ENCODE measurements at regions not wholly inside any gene's neighbourhood (a gene's known extent, or its start where the extent isn't known, plus 50 kb on each side); places are given as distances from the start of the nearest gene placed in this dataset.

DNA sequence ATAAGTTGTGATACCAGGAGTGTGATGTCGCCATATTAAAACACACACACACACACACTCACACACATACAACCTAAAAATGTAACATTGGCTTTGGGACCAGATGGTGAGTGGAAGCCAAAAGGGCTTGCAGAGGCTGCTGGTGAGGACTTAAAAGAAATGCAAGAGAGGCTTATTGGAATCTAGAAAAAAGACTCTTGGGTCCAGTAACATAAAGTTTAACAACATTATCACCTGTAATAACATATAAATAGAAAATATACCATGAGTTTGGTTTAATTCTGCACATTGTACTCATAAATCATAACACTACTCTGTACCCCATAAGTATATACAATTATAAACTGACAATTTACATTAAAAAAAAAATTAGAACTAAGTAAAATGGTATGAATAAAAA is 74.4 kb upstream of the MYCN start:
- TF ChIP-seq TAF1 (IDR thresholded peaks at IDR 0.05; ENCODE audit: borderline replicate concordance, low read depth, low read length) (no peak), POLR2A (IDR thresholded peaks at IDR 0.05; ENCODE audit: low read depth, low read length) (no peak), POLR2AphosphoS5 (IDR thresholded peaks at IDR 0.05; ENCODE audit: low read depth, low read length) (no peak)
- FAIRE-seq (no peak), DNase-seq (ENCODE audit: insufficient read length) (no peak)

DNA sequence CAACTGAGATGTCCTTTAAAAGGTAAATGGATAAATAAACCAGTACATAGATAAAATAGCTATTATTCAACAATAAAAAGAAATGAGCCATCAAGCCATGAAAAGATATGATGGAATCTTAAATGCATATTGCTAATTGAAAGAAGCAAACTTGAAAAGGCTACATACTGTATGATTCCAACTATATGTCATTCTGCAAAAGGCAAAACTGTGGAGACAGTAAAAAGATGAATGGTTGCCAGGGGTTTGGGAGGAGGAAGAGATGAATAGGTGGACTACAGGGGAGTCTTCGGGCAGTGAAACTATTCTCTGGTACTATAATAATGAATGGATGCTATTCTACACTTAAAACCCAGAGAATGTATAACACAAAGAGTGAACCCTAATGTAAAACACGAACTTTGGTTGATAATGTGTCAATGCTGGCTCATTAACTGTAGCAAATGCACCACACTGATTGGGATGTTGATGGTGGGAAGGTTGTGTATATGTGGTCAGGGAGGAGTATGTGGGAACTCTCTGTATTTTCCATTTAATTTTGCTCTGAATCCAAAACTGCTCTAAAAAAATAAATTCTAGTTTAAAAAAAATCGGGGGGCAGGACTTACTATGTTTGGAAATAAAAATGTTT is 73.7 kb upstream of the MYCN start:
- DNase-seq (ENCODE audit: insufficient read length), result no peak
- no peak for FAIRE-seq
- no peak for TF ChIP-seq TAF1 (IDR thresholded peaks at IDR 0.05; ENCODE audit: borderline replicate concordance, low read depth, low read length)
- no peak for TF ChIP-seq POLR2A (IDR thresholded peaks at IDR 0.05; ENCODE audit: low read depth, low read length)
- no peak for TF ChIP-seq POLR2AphosphoS5 (IDR thresholded peaks at IDR 0.05; ENCODE audit: low read depth, low read length)

DNA sequence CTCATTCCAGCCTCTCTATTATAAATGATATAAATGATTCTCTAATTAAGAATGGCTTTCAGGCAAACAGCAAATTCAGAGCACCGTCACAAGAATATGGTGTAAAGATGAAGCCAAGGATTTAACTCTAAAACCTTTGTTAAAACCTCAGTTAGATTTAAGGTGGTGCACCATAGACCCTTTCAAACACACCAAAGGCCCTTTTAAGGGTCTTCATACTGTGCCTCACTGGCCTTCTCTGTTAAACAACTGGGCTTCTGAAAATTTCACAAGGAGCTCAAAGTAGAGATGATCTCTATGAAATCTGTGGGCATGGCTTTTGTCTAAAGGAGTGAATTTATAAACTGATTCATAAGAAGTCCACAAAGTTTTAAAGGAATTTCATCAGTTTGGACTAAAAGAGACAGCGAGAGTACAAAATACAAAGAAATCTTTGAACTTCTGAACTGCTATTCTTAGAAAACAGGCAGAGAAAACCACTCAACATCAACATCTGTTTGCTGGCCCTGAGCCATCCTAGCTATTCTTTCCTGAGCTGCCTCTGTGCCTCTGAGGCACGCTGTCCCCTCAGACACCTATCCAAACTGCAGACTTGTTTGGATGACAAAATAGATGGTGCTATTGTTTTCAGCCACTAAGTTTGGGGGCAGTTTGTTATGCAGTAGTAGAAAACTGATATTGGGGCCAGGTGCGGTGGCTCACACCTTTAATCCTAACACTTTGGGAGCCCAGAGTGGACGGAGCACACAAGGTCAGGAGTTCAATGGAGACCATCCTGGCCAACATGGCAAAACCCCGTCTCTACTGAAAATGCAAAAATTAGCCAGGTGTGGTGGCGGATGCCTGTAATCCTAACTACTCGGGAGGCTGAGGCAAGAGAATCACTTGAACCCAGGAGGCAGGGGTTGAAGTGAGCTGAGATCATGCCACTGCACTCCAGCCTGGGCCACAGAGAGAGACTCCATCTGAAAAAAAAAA is 72.9 kb upstream of the MYCN start:
- no peak for FAIRE-seq
- TF ChIP-seq TAF1 (IDR thresholded peaks at IDR 0.05; ENCODE audit: borderline replicate concordance, low read depth, low read length), result no peak
- TF ChIP-seq POLR2AphosphoS5 (IDR thresholded peaks at IDR 0.05; ENCODE audit: low read depth, low read length), result no peak
- no peak for TF ChIP-seq POLR2A (IDR thresholded peaks at IDR 0.05; ENCODE audit: low read depth, low read length)
- no peak for DNase-seq (ENCODE audit: insufficient read length)

DNA sequence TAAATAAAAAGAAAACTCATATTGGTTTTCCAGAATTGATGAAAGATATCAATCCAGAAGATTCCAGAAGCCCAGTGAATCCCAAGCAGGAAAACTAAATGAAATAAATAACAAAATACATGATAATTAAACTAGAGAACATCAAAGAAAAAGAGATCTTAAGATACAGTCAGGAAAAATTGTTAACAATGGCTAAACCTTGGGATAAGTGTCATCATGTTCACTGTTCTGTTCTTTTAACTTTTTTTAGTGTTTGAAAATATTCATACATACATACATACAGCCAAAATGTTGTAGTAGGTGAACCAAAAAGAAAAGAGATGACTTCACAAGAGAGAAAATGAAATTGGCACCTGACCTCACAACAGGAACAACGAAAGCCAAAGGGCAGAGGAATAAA is 72.2 kb upstream of the MYCN start:
- FAIRE-seq (no peak), DNase-seq (ENCODE audit: insufficient read length) (no peak)
- no peak for TF ChIP-seq POLR2A (IDR thresholded peaks at IDR 0.05; ENCODE audit: low read depth, low read length)
- no peak for TF ChIP-seq TAF1 (IDR thresholded peaks at IDR 0.05; ENCODE audit: borderline replicate concordance, low read depth, low read length)
- no peak for TF ChIP-seq POLR2AphosphoS5 (IDR thresholded peaks at IDR 0.05; ENCODE audit: low read depth, low read length)

DNA sequence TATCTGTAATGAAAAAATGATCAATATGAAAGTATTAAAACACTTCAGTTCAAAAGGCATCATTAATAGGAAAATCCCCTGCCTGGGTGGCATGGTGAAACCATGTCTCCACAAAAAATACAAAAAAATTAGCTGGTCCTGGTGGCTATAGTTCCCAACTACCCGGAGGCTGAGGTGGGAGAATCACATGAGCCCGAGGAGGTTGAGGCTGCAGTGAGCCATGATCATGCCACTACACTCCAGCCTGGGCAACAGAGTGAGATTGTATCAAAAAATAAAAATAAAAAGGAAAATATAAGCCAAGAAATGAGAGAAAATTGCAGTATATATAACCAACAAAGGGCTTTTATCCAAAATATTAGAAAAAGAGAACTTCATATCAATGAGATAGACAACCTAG is 71.6 kb upstream of the MYCN start:
- DNase-seq (ENCODE audit: insufficient read length) (no peak), FAIRE-seq (no peak)
- TF ChIP-seq POLR2AphosphoS5 (IDR thresholded peaks at IDR 0.05; ENCODE audit: low read depth, low read length) (no peak), TAF1 (IDR thresholded peaks at IDR 0.05; ENCODE audit: borderline replicate concordance, low read depth, low read length) (no peak), POLR2A (IDR thresholded peaks at IDR 0.05; ENCODE audit: low read depth, low read length) (no peak)

DNA sequence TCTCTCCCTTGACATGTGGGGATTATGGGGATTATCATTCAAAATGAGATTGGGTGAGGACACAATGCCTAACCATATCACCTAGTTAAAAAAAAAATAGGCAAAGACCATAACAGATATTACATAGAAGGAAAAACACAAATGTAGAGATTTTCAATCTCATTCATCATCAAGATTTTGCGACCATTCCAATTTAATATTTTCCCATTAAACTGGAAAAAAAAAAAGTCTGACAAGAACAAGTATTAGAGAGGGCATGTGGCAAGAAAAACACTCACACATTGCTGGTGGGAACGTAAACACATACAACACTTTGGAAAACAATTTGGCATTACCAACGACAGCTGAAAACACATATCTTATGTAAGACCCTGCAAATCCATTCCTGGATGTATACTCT is 71.0 kb upstream of the MYCN start:
- FAIRE-seq (no peak), DNase-seq (ENCODE audit: insufficient read length) (no peak)
- no peak for TF ChIP-seq TAF1 (IDR thresholded peaks at IDR 0.05; ENCODE audit: borderline replicate concordance, low read depth, low read length)
- TF ChIP-seq POLR2AphosphoS5 (IDR thresholded peaks at IDR 0.05; ENCODE audit: low read depth, low read length), result no peak
- TF ChIP-seq POLR2A (IDR thresholded peaks at IDR 0.05; ENCODE audit: low read depth, low read length), result no peak

DNA sequence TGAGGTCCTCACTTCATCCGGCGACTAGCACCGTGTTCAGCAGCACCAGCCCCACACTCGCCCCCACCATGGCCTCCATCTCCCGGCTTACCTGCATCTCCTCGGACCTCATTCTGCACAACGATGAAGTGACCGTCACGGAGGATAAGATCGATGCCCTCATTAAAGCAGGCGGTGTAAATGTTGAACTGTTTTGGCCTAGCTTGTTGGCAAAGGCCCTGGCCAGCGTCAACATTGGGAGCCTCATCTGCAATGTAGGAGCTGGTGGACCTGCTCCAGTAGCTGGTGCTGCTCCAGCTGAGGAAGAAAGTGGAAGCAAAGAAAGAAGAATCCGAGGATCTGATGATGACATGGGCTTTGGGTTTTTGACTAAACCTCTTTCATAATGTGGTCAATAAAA is 70.5 kb upstream of the MYCN start:
- no peak for TF ChIP-seq TAF1 (IDR thresholded peaks at IDR 0.05; ENCODE audit: borderline replicate concordance, low read depth, low read length)
- TF ChIP-seq POLR2AphosphoS5 (IDR thresholded peaks at IDR 0.05; ENCODE audit: low read depth, low read length), result no peak
- no peak for TF ChIP-seq POLR2A (IDR thresholded peaks at IDR 0.05; ENCODE audit: low read depth, low read length)
- FAIRE-seq (no peak), DNase-seq (ENCODE audit: insufficient read length) (no peak)

DNA sequence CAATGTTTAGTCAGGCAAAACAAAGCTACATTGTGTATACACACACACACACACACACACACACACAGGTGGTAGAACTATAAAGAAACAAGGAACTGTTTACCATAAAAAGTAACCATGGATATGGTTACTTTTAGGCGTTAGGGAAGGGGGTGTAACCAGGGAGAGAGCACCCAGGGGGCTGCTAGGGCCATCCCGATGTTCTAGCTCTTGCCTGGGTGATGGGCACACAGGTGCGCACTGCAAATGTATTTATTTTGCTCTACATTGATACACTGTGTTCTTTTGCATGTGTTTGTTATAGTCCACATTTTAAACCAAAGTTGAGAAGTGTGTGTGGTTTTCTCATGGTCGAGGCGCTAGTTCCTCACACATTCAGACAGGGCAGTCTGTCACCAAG is 69.8 kb upstream of the MYCN start:
- FAIRE-seq (no peak), DNase-seq (ENCODE audit: insufficient read length) (no peak)
- no peak for TF ChIP-seq POLR2AphosphoS5 (IDR thresholded peaks at IDR 0.05; ENCODE audit: low read depth, low read length)

DNA sequence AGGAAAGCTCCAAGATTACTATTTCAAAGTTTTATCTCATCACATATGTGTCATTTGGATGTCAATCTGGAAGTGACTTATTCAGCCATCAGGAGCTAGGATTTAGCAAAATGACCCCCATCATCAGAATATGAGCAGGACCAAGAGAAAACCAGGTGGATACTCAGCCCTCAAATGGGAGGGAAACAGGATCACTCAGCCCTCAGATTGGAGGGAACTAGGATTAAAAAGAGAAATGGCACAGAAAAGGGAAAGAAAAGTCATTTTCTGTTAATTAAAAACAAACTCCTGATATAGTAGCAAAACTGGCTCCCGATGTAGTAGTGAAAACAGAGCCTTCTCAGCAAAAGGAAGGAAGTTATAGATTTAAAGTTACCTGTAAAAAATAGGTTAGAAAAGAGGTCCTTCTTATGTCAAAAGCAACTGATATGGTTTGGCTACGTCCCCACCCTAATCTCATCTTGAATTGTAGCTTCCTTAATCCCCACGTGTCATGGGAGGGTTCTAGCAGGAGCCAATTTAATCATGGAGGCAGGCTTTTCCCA is 69.0 kb upstream of the MYCN start:
- no peak for DNase-seq (ENCODE audit: insufficient read length)
- no peak for TF ChIP-seq TAF1 (IDR thresholded peaks at IDR 0.05; ENCODE audit: borderline replicate concordance, low read depth, low read length)
- TF ChIP-seq POLR2AphosphoS5 (IDR thresholded peaks at IDR 0.05; ENCODE audit: low read depth, low read length), result no peak
- no peak for TF ChIP-seq POLR2A (IDR thresholded peaks at IDR 0.05; ENCODE audit: low read depth, low read length)
- no peak for FAIRE-seq

DNA sequence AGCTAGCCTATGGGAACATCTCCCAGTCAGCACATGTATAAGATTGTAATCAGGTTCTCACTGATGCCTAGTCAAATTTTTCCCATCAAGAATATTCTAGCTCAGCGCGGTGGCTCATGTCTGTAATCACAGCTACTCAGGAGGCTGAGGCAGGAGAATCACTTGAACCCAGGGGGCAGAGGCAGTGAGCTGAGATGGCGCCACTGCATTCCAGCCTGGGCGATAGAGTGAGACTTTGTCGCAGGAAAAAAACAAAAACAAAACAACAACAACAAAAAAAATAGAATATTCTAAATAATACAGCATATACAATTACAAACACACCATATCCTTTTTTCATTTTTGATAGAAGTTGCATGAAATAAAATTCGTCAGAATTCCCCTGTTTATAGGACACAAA is 67.5 kb upstream of the MYCN start:
- no peak for FAIRE-seq
- TF ChIP-seq POLR2A (IDR thresholded peaks at IDR 0.05; ENCODE audit: low read depth, low read length), result no peak
- no peak for TF ChIP-seq POLR2AphosphoS5 (IDR thresholded peaks at IDR 0.05; ENCODE audit: low read depth, low read length)
- no peak for TF ChIP-seq TAF1 (IDR thresholded peaks at IDR 0.05; ENCODE audit: borderline replicate concordance, low read depth, low read length)
- DNase-seq (ENCODE audit: insufficient read length), result no peak

DNA sequence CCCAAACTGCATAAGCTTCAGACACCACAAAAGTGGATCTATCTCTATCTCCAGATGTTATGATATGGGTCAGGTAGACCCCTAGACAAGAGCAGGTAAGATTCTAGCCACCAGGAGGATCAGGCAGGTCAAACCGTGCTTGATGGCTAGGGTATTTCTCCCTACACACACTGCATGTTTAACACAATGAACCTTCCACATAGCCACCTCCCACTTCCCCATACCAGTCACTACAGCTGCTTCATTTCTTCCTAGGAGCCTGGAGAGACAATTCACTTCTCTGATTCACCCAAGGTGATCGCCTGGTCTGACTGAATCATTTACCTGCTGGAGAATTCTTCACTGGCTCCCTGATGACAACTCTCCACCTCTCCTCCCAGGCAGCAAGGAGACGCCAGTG is 66.0 kb upstream of the MYCN start:
- no peak for FAIRE-seq
- DNase-seq (ENCODE audit: insufficient read length), result no peak

More for the DNA sequence above, 66.0 kb upstream of the MYCN start:
- no peak for TF ChIP-seq TAF1 (IDR thresholded peaks at IDR 0.05; ENCODE audit: borderline replicate concordance, low read depth, low read length)
- TF ChIP-seq POLR2A (IDR thresholded peaks at IDR 0.05; ENCODE audit: low read depth, low read length), result no peak
- TF ChIP-seq POLR2AphosphoS5 (IDR thresholded peaks at IDR 0.05; ENCODE audit: low read depth, low read length), result no peak

Data from GM12892 (cell line).